PFSK-1 (cell line): ENCODE measurements at regions not wholly inside any gene's neighbourhood (a gene's known extent, or its start where the extent isn't known, plus 50 kb on each side); places are given as distances from the start of the nearest gene placed in this dataset.

ENCODE experiments used
- POLR2AphosphoS5 ChIP-seq: IDR thresholded peaks from 2 replicates; pipeline ENCODE4 v1.6.1; 2012; ENCODE audit warnings: low read depth, mild to moderate bottlenecking, control low read depth, low read length, moderate library complexity
- TAF1 ChIP-seq: IDR thresholded peaks from 2 replicates; pipeline ENCODE4 v1.6.1; 2012; ENCODE audit warnings: low read length, control low read depth, borderline replicate concordance; ENCODE audit not compliant: insufficient read depth
- TF ChIP-seq, protein P1 (sequence below), 2 experiments: IDR thresholded peaks; 2 replicates each; pipeline versions ENCODE4 v1.6.1 to v1.8.0; 2011 to 2012; ENCODE audit warnings: low read depth in 2 of 2, low read length in 2 of 2, control low read depth in 1 of 2, inconsistent platforms in 1 of 2, mild to moderate bottlenecking in 1 of 2, moderate library complexity in 1 of 2; ENCODE audit not compliant: insufficient read depth in 1 of 2

DNA sequence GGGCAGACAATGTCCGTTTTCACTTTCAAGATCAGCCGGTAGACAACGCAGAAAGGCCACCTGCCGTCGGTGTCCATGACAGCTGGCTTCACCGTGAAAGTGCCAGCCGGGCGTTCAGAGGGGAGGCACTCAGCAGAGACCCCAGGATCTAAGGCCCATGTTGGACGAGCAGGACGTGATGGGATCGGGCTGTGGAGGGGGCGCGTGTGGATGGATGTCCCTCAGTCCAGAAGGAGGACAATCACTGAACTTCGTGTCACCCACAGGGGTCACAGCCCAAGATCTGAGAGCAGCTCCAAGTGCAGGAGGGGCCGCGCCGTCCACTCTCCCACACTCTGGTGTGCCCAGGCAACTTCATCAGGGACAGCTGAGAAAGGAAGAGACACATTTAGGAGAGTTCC, 164.4 kb downstream of the BRD1 start:
- TF ChIP-seq, protein P1, sequence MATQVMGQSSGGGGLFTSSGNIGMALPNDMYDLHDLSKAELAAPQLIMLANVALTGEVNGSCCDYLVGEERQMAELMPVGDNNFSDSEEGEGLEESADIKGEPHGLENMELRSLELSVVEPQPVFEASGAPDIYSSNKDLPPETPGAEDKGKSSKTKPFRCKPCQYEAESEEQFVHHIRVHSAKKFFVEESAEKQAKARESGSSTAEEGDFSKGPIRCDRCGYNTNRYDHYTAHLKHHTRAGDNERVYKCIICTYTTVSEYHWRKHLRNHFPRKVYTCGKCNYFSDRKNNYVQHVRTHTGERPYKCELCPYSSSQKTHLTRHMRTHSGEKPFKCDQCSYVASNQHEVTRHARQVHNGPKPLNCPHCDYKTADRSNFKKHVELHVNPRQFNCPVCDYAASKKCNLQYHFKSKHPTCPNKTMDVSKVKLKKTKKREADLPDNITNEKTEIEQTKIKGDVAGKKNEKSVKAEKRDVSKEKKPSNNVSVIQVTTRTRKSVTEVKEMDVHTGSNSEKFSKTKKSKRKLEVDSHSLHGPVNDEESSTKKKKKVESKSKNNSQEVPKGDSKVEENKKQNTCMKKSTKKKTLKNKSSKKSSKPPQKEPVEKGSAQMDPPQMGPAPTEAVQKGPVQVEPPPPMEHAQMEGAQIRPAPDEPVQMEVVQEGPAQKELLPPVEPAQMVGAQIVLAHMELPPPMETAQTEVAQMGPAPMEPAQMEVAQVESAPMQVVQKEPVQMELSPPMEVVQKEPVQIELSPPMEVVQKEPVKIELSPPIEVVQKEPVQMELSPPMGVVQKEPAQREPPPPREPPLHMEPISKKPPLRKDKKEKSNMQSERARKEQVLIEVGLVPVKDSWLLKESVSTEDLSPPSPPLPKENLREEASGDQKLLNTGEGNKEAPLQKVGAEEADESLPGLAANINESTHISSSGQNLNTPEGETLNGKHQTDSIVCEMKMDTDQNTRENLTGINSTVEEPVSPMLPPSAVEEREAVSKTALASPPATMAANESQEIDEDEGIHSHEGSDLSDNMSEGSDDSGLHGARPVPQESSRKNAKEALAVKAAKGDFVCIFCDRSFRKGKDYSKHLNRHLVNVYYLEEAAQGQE (IDR thresholded peaks at IDR 0.05; ENCODE audit: insufficient read depth in 1 of 2, low read depth in 2 of 2, low read length in 2 of 2) = no peak
- TF ChIP-seq TAF1 (no peak), POLR2AphosphoS5 (no peak)
